T1000 (cell line): ENCODE measurements at regions not wholly inside any gene's neighbourhood (a gene's known extent, or its start where the extent isn't known, plus 50 kb on each side); places are given as distances from the start of the nearest gene placed in this dataset.

Experiments used
- DNase-seq: peaks from one replicate; lab custom pipeline; 2025; ENCODE audit warnings: mixed read lengths; lab: John Stamatoyannopoulos, UW

GRCh38 chr5:58403822-58404433 is 56.0 kb downstream of the PLK2 start:
- DNase-seq: no peak

GRCh38 chr5:58401701-58402100 is 58.2 kb downstream of the PLK2 start:
- DNase-seq: no peak

- no peak for DNase-seq
Measured at GRCh38 chr5:58400737-58401136, 59.1 kb downstream of the PLK2 start.

- DNase-seq: no peak
Measured at GRCh38 chr5:58399951-58400350, 59.9 kb downstream of the PLK2 start.

GRCh38 chr5:58394339-58394738 is 65.5 kb downstream of the PLK2 start:
- DNase-seq: no peak

- DNase-seq: no peak
Measured at GRCh38 chr5:58393716-58394115, 66.2 kb downstream of the PLK2 start.

GRCh38 chr5:58392496-58392895 is 67.4 kb downstream of the PLK2 start:
- no peak for DNase-seq

GRCh38 chr5:58383448-58383847 is 76.4 kb downstream of the PLK2 start:
- no peak for DNase-seq

- DNase-seq: no peak
Measured at GRCh38 chr5:58382131-58382534, 77.8 kb downstream of the PLK2 start.

GRCh38 chr5:58381566-58381965 is 78.3 kb downstream of the PLK2 start:
- DNase-seq: no peak

GRCh38 chr5:58380655-58381054 is 79.2 kb downstream of the PLK2 start:
- no peak for DNase-seq

GRCh38 chr5:58378613-58379390 is 81.1 kb downstream of the PLK2 start:
- no peak for DNase-seq

GRCh38 chr5:58370606-58371005 is 89.3 kb downstream of the PLK2 start:
- DNase-seq: no peak

- DNase-seq: no peak
Measured at GRCh38 chr5:58369513-58370190, 90.2 kb downstream of the PLK2 start.

- no peak for DNase-seq
Measured at GRCh38 chr5:58366461-58366860, 93.4 kb downstream of the PLK2 start.

- no peak for DNase-seq
Measured at GRCh38 chr5:58365791-58366190, 94.1 kb downstream of the PLK2 start.

GRCh38 chr5:58363461-58364249 is 96.2 kb downstream of the PLK2 start:
- no peak for DNase-seq

GRCh38 chr5:58362135-58362534 is 97.8 kb downstream of the PLK2 start:
- DNase-seq: no peak

- no peak for DNase-seq
Measured at GRCh38 chr5:58360794-58361193, 99.1 kb downstream of the PLK2 start.

GRCh38 chr5:58359981-58360380 is 99.9 kb downstream of the PLK2 start:
- no peak for DNase-seq

- DNase-seq: no peak
Measured at GRCh38 chr5:58358501-58359178, 101.2 kb downstream of the PLK2 start.
